K562 (cell line): ENCODE measurements at regions not wholly inside any gene's neighbourhood (a gene's known extent, or its start where the extent isn't known, plus 50 kb on each side); places are given as distances from the start of the nearest gene placed in this dataset.

Experiments used
- ATAC-seq: fragments of 200-7000 bp; cut with Tn5 transposase; 3 replicates; pipeline ENCODE4 v1.9.1; 2020; ENCODE audit warnings: moderate library complexity
- BruUV-seq: library from RNA; stranded (reverse); fragments of 400-500 nt; replicated peaks from 2 replicates; lab custom pipeline; 2021; lab: Mats Ljungman, UMichigan
- CTCF ChIA-PET: fragments of 300-600 bp; formaldehyde crosslinking; extraction: SDS; loops from one replicate; lab custom pipeline; 2021; ENCODE audit warnings: low intra/inter-chr PET ratio; lab: Yijun Ruan, JAX
- POLR2A ChIA-PET: fragments of 300-600, 350-650 bp; sonication (Branson Sonifier 250); formaldehyde crosslinking; extraction: SDS; loops from one replicate; lab custom pipeline; 2021; ENCODE audit warnings: antibody characterized with exemption, inconsistent platforms; lab: Yijun Ruan, JAX
- DNase-seq, 4 experiments: peaks; one replicate each; pipeline versions ENCODE4 v3.0.0 to v3.0.0-alpha.2; 2011 to 2018; ENCODE audit warnings: low spot score in 3 of 4, mixed read lengths in 3 of 4; ENCODE audit errors: extremely low read depth in 1 of 4
- FAIRE-seq: peaks from 2 replicates; lab custom pipeline; 2011; peaks lifted over from hg19 to GRCh38; lab: Jason Lieb, UNC
- H2AFZ ChIP-seq: 2 replicates; pipeline ENCODE4 v1.6.0; 2011; ENCODE audit warnings: low read depth, low read length, control low read depth, inconsistent platforms
- H3K27ac ChIP-seq: fragments of 200-600 bp; 3 replicates; pipeline ENCODE4 v1.8.0; 2011; ENCODE audit warnings: low read depth, mild to moderate bottlenecking, control low read depth, inconsistent platforms, low read length, moderate library complexity, mixed read lengths; ENCODE audit errors: extremely low read depth
- H3K27me3 ChIP-seq, 2 experiments: fragments of 300-600 bp in 1 of 2; 2 replicates in 1 of 2; 3 replicates in 1 of 2; pipeline versions ENCODE4 v1.6.0 to v1.8.0; 2011; ENCODE audit warnings: inconsistent platforms in 2 of 2, low read length in 2 of 2, mild to moderate bottlenecking in 1 of 2, mixed read lengths in 1 of 2, moderate library complexity in 1 of 2; ENCODE audit not compliant: control insufficient read depth in 2 of 2, insufficient read depth in 2 of 2
- H3K36me3 ChIP-seq: fragments of 300-600 bp; 3 replicates; pipeline ENCODE4 v1.8.0; 2011; ENCODE audit warnings: mild to moderate bottlenecking, low read length, inconsistent platforms; ENCODE audit not compliant: control insufficient read depth, insufficient read depth
- H3K4me1 ChIP-seq, 2 experiments: fragments of 200-600 bp in 1 of 2; replicated peaks in 1 of 2; 2 replicates in 1 of 2; 3 replicates in 1 of 2; pipeline versions ENCODE4 v1.5.1 to v1.8.0; 2011; ENCODE audit warnings: inconsistent platforms in 2 of 2, low read length in 2 of 2, mild to moderate bottlenecking in 1 of 2, mixed read lengths in 1 of 2, moderate library complexity in 1 of 2; ENCODE audit not compliant: control insufficient read depth in 2 of 2, insufficient read depth in 2 of 2
- H3K4me2 ChIP-seq: 2 replicates; pipeline ENCODE4 v1.6.1; 2011; ENCODE audit warnings: low read length, control low read depth, inconsistent platforms, mixed read lengths; ENCODE audit not compliant: insufficient read depth
- H3K4me3 ChIP-seq: fragments of 200-600 bp; sonication (generic), shearing (Covaris generic); 2 replicates; pipeline ENCODE4 v1.5.1; 2016; ENCODE audit warnings: control low read depth, inconsistent platforms
- H3K79me2 ChIP-seq: fragments of 200-600 bp; 3 replicates; pipeline ENCODE4 v1.8.0; 2011; ENCODE audit warnings: low read length, inconsistent platforms; ENCODE audit not compliant: control insufficient read depth, insufficient read depth
- H3K9ac ChIP-seq, 2 experiments: 2 replicates each; pipeline versions ENCODE4 v1.6.0 to v1.6.1; 2011; ENCODE audit warnings: low read depth in 2 of 2, low read length in 2 of 2, control low read depth in 1 of 2, inconsistent platforms in 1 of 2, mild to moderate bottlenecking in 1 of 2, mixed read lengths in 1 of 2; ENCODE audit not compliant: insufficient read depth in 1 of 2
- H3K9me1 ChIP-seq: one replicate; pipeline ENCODE4 v1.6.0; 2011; ENCODE audit warnings: inconsistent platforms, mild to moderate bottlenecking, low read length, moderate library complexity; ENCODE audit not compliant: control insufficient read depth, insufficient read depth
- H3K9me3 ChIP-seq: replicated peaks from 2 replicates; pipeline ENCODE4 v1.5.1; 2011; ENCODE audit warnings: low read depth, low read length, inconsistent platforms; ENCODE audit not compliant: control insufficient read depth, insufficient read depth
- H4K20me1 ChIP-seq: replicated peaks from 2 replicates; pipeline ENCODE4 v1.6.1; 2011; ENCODE audit warnings: low read length, inconsistent platforms, mixed read lengths; ENCODE audit not compliant: control insufficient read depth, insufficient read depth
- BRF1 ChIP-seq: IDR thresholded peaks from 3 replicates; pipeline ENCODE4 v1.6.1; 2011; ENCODE audit warnings: borderline replicate concordance, mild to moderate bottlenecking; ENCODE audit not compliant: insufficient read length; ENCODE audit errors: extremely low read depth
- C11orf30 ChIP-seq: fragments of 450-650 bp; IDR thresholded peaks from 2 replicates; pipeline ENCODE4 v1.6.1; 2016; ENCODE audit warnings: low read depth, mild to moderate bottlenecking
- KAT2B ChIP-seq: IDR thresholded peaks from one replicate; pipeline ENCODE4 v1.6.1; 2012; ENCODE audit warnings: low read depth, mild to moderate bottlenecking, control low read depth, inconsistent platforms, low read length, moderate library complexity
- MAZ ChIP-seq, 2 experiments: fragments of 450-650 bp in 1 of 2; sonication (generic) in 1 of 2; formaldehyde crosslinking; IDR thresholded peaks in 1 of 2; conservative IDR thresholded peaks in 1 of 2; 2 replicates each; pipeline versions ENCODE4 v1.4.0 to v1.5.0; 2020; ENCODE audit warnings: mild to moderate bottlenecking in 1 of 2, missing genetic modification reagents in 1 of 2
- MECOM ChIP-seq: fragments of 250-450 bp; sonication (Bioruptor Pico); IDR thresholded peaks from 2 replicates; pipeline ENCODE4 v1.8.0; 2022; ENCODE audit warnings: inconsistent platforms
- TSC22D4 ChIP-seq: fragments of 450-650 bp; IDR thresholded peaks from 2 replicates; pipeline ENCODE4 v1.6.1; 2016; ENCODE audit warnings: missing genetic modification characterization, missing biosample characterization, control low read depth
- XRCC4 ChIP-seq: IDR thresholded peaks from one replicate; pipeline ENCODE4 v1.6.1; 2011; ENCODE audit not compliant: insufficient read depth, insufficient read length; ENCODE audit errors: extremely low read depth
- XRCC5 ChIP-seq: fragments of 200-400 bp; formaldehyde crosslinking; IDR thresholded peaks from 2 replicates; pipeline ENCODE4 v1.6.1; 2017; ENCODE audit warnings: low read depth, mild to moderate bottlenecking, low read length
- ZBED1 ChIP-seq: IDR thresholded peaks from 2 replicates; pipeline ENCODE4 v1.6.1; 2014
- ZNF124 ChIP-seq: sonication (generic); formaldehyde crosslinking; IDR thresholded peaks from 2 replicates; pipeline ENCODE4 v1.8.1; 2022; ENCODE audit warnings: missing genetic modification reagents
- ZNF239 ChIP-seq: fragments of 250-450 bp; sonication (Bioruptor Pico); IDR thresholded peaks from 2 replicates; pipeline ENCODE4 v1.4.0; 2020; ENCODE audit warnings: mild to moderate bottlenecking
- ZNF274 ChIP-seq: IDR thresholded peaks from 2 replicates; pipeline ENCODE4 v1.6.1; 2011; ENCODE audit warnings: low read depth, mild to moderate bottlenecking, low read length, moderate library complexity, borderline replicate concordance
- ZNF316 ChIP-seq: fragments of 450-650 bp; IDR thresholded peaks from 2 replicates; pipeline ENCODE4 v1.6.1; 2016
- ZNF41 ChIP-seq: fragments of 250-450 bp; sonication (Bioruptor Pico); conservative IDR thresholded peaks from 2 replicates; pipeline ENCODE4 v1.4.0; 2020; ENCODE audit warnings: mild to moderate bottlenecking
- WGBS: fragments of 100-300 bp; shearing (Covaris generic); methylation state at CpG from one replicate; pipeline ENCODE4 v1.1.6; 2016; ENCODE audit warnings: low coverage, mixed read lengths; ENCODE audit not compliant: insufficient coverage; ENCODE audit errors: missing lambda C conversion rate; 5-methylcytosine and 5-hydroxymethylcytosine counted together
- in situ Hi-C: fragments of 300-500 bp; cut with MboI; formaldehyde crosslinking; loops from 4 replicates; pipeline ENCODE4 v1.15.0; 2018; ENCODE audit warnings: inconsistent platforms, mixed read lengths
- intact Hi-C: fragments of 100-400 bp; cut with micrococcal nuclease; formaldehyde crosslinking; loops from 2 replicates; pipeline ENCODE4 v1.14.2; 2022
- TF ChIP-seq, protein P1 (sequence below), 2 experiments: fragments of 450-650 bp; conservative IDR thresholded peaks; 2 replicates each; pipeline ENCODE4 v1.6.1; 2017; ENCODE audit warnings: mild to moderate bottlenecking in 2 of 2, moderate library complexity in 2 of 2
- TF ChIP-seq, protein P2 (sequence below): sonication (generic); formaldehyde crosslinking; IDR thresholded peaks from 2 replicates; pipeline ENCODE4 v1.9.0; 2022; ENCODE audit warnings: mild to moderate bottlenecking, missing genetic modification reagents

DNA sequence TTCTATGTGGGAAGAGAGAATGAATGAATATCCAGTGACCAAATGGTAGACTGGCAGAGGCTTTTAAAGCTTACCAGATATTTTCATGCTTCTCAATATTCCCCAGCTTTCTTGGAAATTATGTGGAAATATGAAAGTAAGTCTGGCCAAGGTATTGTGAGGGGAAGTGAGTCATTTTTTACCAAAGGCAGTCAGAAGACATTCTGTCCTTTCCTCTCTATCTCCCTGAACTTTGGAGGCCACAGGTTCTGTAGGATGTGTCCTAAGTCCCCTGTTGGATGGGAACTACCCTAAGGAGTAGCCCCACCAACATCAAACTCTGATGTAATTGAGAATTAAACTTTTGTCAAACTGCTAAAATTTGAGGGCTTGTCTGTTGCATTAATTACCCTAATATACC, 593.8 kb upstream of the NRSN1 start:
- no peaks in the 10 kb centered on the region for H3K36me3 ChIP-seq
- no peak overlapping the region for H3K9ac ChIP-seq
- no peaks in the 10 kb centered on the region for H3K9me1 ChIP-seq
- DNase-seq = no peak
- TF ChIP-seq ZNF274 (no peak), KAT2B (no peak), ZNF124 (CRISPR knock-in tag) (no peak), XRCC5 (no peak)
- BruUV-seq = no TSS peak
- no peak for FAIRE-seq
- H4K20me1 ChIP-seq = no peaks in the 10 kb centered on the region
- ATAC-seq = no peak
- H3K9me3 ChIP-seq = no peaks in the 10 kb centered on the region; the same call in 1 of the 2 replicates
- H3K27me3 ChIP-seq = no peaks in the 10 kb centered on the region
- POLR2A ChIA-PET = no interaction called here
- H3K4me2 ChIP-seq = no peak overlapping the region
- H2AFZ ChIP-seq = no peak overlapping the region
- no peaks in the 10 kb centered on the region for H3K79me2 ChIP-seq
- in situ Hi-C loops = no loop called here
- no peak overlapping the region for H3K4me3 ChIP-seq
- no peaks in the 10 kb centered on the region for H3K4me1 ChIP-seq
- H3K27ac ChIP-seq = no peak overlapping the region
- CTCF ChIA-PET = no interaction called here
- intact Hi-C loops = no loop called here

DNA sequence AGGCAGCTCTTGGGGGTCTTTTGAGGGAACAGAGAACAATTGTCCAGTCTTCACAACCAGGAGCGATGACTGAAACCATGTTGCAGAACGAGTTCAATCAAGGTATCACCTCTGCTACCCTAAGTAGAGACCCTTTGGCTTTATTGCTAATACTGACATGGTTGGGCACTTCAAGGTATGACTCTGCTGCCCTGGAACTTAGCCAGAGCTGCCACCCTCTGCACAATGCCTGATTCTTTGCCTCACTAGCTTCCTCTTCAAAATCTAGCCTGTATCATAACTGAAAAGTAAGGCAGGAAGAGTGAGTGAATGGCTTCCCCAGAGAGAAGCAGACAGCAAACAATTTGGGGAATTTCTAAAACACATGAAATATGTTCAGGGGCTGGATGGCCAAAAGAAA, 592.7 kb upstream of the NRSN1 start:
- H3K4me1 ChIP-seq = no peaks in the 10 kb centered on the region
- no peaks in the 10 kb centered on the region for H3K79me2 ChIP-seq
- ChIA-PET CTCF (no interaction called here), POLR2A (no interaction called here)
- in situ Hi-C loops = no loop called here
- DNase-seq = no peak
- H3K9me1 ChIP-seq = no peaks in the 10 kb centered on the region
- H3K4me2 ChIP-seq = no peak overlapping the region
- no peak overlapping the region for H3K9ac ChIP-seq
- no peaks in the 10 kb centered on the region for H3K36me3 ChIP-seq
- 0% methylated on average over 2 of the region's 2 CpGs for WGBS
- H3K27ac ChIP-seq = no peak overlapping the region
- no peaks in the 10 kb centered on the region; the same call in 1 of the 2 replicates for H3K9me3 ChIP-seq
- BruUV-seq = no TSS peak
- no peak overlapping the region for H2AFZ ChIP-seq
- intact Hi-C loops = no loop called here
- H4K20me1 ChIP-seq = no peaks in the 10 kb centered on the region
- no peaks in the 10 kb centered on the region for H3K27me3 ChIP-seq
- ATAC-seq = no peak
- no peak for FAIRE-seq
- H3K4me3 ChIP-seq = no peak overlapping the region
- TF ChIP-seq ZNF41 (CRISPR knock-in tag) = no peak
- no peak for TF ChIP-seq ZNF239 (CRISPR knock-in tag)
- TF ChIP-seq MAZ (CRISPR knock-in tag; conservative IDR thresholded peaks at IDR 0.05 in 1 of 2, IDR thresholded peaks at IDR 0.05 in 1 of 2) = no peak
- no peak for TF ChIP-seq MECOM (CRISPR knock-in tag)
- no peak for TF ChIP-seq TSC22D4 (tag)
- TF ChIP-seq BRF1 = no peak
- TF ChIP-seq, protein P1, sequence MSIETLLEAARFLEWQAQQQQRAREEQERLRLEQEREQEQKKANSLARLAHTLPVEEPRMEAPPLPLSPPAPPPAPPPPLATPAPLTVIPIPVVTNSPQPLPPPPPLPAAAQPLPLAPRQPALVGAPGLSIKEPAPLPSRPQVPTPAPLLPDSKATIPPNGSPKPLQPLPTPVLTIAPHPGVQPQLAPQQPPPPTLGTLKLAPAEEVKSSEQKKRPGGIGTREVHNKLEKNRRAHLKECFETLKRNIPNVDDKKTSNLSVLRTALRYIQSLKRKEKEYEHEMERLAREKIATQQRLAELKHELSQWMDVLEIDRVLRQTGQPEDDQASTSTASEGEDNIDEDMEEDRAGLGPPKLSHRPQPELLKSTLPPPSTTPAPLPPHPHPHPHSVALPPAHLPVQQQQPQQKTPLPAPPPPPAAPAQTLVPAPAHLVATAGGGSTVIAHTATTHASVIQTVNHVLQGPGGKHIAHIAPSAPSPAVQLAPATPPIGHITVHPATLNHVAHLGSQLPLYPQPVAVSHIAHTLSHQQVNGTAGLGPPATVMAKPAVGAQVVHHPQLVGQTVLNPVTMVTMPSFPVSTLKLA (conservative IDR thresholded peaks at IDR 0.05) = no peak
- no peak for TF ChIP-seq ZNF316
- TF ChIP-seq C11orf30 = no peak
- TF ChIP-seq XRCC4 = no peak
- TF ChIP-seq ZBED1 = no peak
- TF ChIP-seq, protein P2, sequence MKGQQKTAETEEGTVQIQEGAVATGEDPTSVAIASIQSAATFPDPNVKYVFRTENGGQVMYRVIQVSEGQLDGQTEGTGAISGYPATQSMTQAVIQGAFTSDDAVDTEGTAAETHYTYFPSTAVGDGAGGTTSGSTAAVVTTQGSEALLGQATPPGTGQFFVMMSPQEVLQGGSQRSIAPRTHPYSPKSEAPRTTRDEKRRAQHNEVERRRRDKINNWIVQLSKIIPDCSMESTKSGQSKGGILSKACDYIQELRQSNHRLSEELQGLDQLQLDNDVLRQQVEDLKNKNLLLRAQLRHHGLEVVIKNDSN (CRISPR knock-in tag) = no peak
